IMR-90 (cell line): ENCODE measurements at regions not wholly inside any gene's neighbourhood (a gene's known extent, or its start where the extent isn't known, plus 50 kb on each side); places are given as distances from the start of the nearest gene placed in this dataset.

Source experiments
- ATAC-seq: fragments of 200-7000 bp; cut with Tn5 transposase; 2 replicates; pipeline ENCODE4 v1.9.1; 2020; ENCODE audit warnings: low read depth, mild to moderate bottlenecking, moderate library complexity
- BruUV-seq: library from RNA; stranded (reverse); fragments of 400-500 nt; replicated peaks from 2 replicates; lab custom pipeline; 2021; lab: Mats Ljungman, UMichigan
- CTCF ChIA-PET: fragments of 300-600 bp; formaldehyde crosslinking; extraction: SDS; loops from one replicate; lab custom pipeline; 2021; ENCODE audit warnings: antibody characterized with exemption; lab: Yijun Ruan, JAX
- POLR2A ChIA-PET: fragments of 300-600 bp; sonication (Branson Sonifier 250); formaldehyde crosslinking; loops from one replicate; lab custom pipeline; 2022; ENCODE audit warnings: antibody characterized with exemption; ENCODE audit not compliant: unreplicated experiment; lab: Charles Lee
- DNase-seq: peaks from one replicate; pipeline ENCODE4 v3.0.0; 2013
- H2AFZ ChIP-seq: replicated peaks from 2 replicates; pipeline ENCODE3; 2013; ENCODE audit warnings: low read length, mild to moderate bottlenecking; ENCODE audit not compliant: poor library complexity
- H2AK5ac ChIP-seq: 2 replicates; pipeline ENCODE4 v1.6.1; 2013; ENCODE audit warnings: low read depth, low read length, inconsistent platforms
- H2AK9ac ChIP-seq: replicated peaks from 2 replicates; pipeline ENCODE3; 2013; ENCODE audit warnings: mild to moderate bottlenecking, low read depth, low read length, moderate library complexity; ENCODE audit not compliant: poor library complexity
- H2BK120ac ChIP-seq: 2 replicates; pipeline ENCODE4 v1.6.1; 2013; ENCODE audit warnings: low read depth, low read length, inconsistent platforms
- H2BK15ac ChIP-seq: 3 replicates; pipeline ENCODE4 v1.6.1; 2013; ENCODE audit warnings: low read depth, low read length, inconsistent platforms
- H2BK20ac ChIP-seq: 2 replicates; pipeline ENCODE4 v1.6.1; 2013; ENCODE audit warnings: low read depth, mild to moderate bottlenecking, inconsistent platforms, low read length, moderate library complexity
- H2BK5ac ChIP-seq: 2 replicates; pipeline ENCODE4 v1.6.1; 2013; ENCODE audit warnings: mild to moderate bottlenecking, low read depth, low read length, inconsistent platforms; ENCODE audit not compliant: poor library complexity, severe bottlenecking
- H3K14ac ChIP-seq: replicated peaks from 2 replicates; pipeline ENCODE4 v1.6.1; 2013; ENCODE audit warnings: low read depth, low read length, inconsistent platforms
- H3K18ac ChIP-seq: 2 replicates; pipeline ENCODE4 v1.6.1; 2013; ENCODE audit warnings: low read depth, low read length, control low read depth
- H3K23ac ChIP-seq: 2 replicates; pipeline ENCODE4 v1.6.1; 2013; ENCODE audit warnings: low read depth, low read length, inconsistent platforms
- H3K27ac ChIP-seq: 2 replicates; pipeline ENCODE4 v1.5.1; 2013; ENCODE audit warnings: mild to moderate bottlenecking, control low read depth, low read length; ENCODE audit not compliant: insufficient read depth
- H3K27me3 ChIP-seq: 2 replicates; pipeline ENCODE4 v1.6.1; 2013; ENCODE audit warnings: low read length; ENCODE audit not compliant: control insufficient read depth, insufficient read depth
- H3K36me3 ChIP-seq: 2 replicates; pipeline ENCODE4 v1.6.1; 2013; ENCODE audit warnings: low read length, mixed read lengths; ENCODE audit not compliant: control insufficient read depth, insufficient read depth
- H3K4ac ChIP-seq: 2 replicates; pipeline ENCODE4 v1.6.1; 2013; ENCODE audit warnings: low read depth, low read length, inconsistent platforms
- H3K4me1 ChIP-seq: 2 replicates; pipeline ENCODE4 v1.6.1; 2013; ENCODE audit warnings: low read length, mixed read lengths; ENCODE audit not compliant: control insufficient read depth, insufficient read depth
- H3K4me2 ChIP-seq: 2 replicates; pipeline ENCODE4 v1.6.1; 2013; ENCODE audit warnings: low read depth, mild to moderate bottlenecking, control low read depth, low read length, moderate library complexity
- H3K4me3 ChIP-seq: 2 replicates; pipeline ENCODE4 v1.5.1; 2013; ENCODE audit warnings: low read depth, mild to moderate bottlenecking, control low read depth, low read length, moderate library complexity; ENCODE audit not compliant: insufficient read depth
- H3K56ac ChIP-seq: 2 replicates; pipeline ENCODE4 v1.6.1; 2013; ENCODE audit warnings: low read length, inconsistent platforms; ENCODE audit not compliant: insufficient read depth; ENCODE audit errors: extremely low read depth
- H3K79me1 ChIP-seq, 2 experiments: 2 replicates each; pipeline ENCODE4 v1.6.1; 2013; ENCODE audit warnings: low read length in 2 of 2, inconsistent platforms in 1 of 2, low read depth in 1 of 2
- H3K9ac ChIP-seq: 2 replicates; pipeline ENCODE4 v1.6.1; 2013; ENCODE audit warnings: low read depth, low read length, control low read depth
- H3K9me1 ChIP-seq: 2 replicates; pipeline ENCODE4 v1.6.1; 2013; ENCODE audit warnings: low read length, inconsistent platforms; ENCODE audit not compliant: insufficient read depth
- H3K9me3 ChIP-seq: 2 replicates; pipeline ENCODE4 v1.6.1; 2013; ENCODE audit warnings: low read length; ENCODE audit not compliant: control insufficient read depth, insufficient read depth
- H4K20me1 ChIP-seq: 2 replicates; pipeline ENCODE4 v1.6.1; 2013; ENCODE audit warnings: low read length, inconsistent platforms; ENCODE audit not compliant: insufficient read depth
- H4K5ac ChIP-seq: 2 replicates; pipeline ENCODE4 v1.6.1; 2013; ENCODE audit warnings: mild to moderate bottlenecking, low read depth, low read length, control low read depth
- H4K8ac ChIP-seq, 2 experiments: 2 replicates each; pipeline ENCODE4 v1.6.1; 2013; ENCODE audit warnings: low read depth in 2 of 2, low read length in 2 of 2, control low read depth in 1 of 2, inconsistent platforms in 1 of 2
- H4K91ac ChIP-seq: 2 replicates; pipeline ENCODE4 v1.6.1; 2013; ENCODE audit warnings: low read depth, low read length, inconsistent platforms; ENCODE audit not compliant: insufficient read depth
- BHLHE40 ChIP-seq: fragments of 150-350 bp; IDR thresholded peaks from 2 replicates; pipeline ENCODE4 v1.6.1; 2016; ENCODE audit warnings: mild to moderate bottlenecking, low read depth, low read length
- CHD1 ChIP-seq: IDR thresholded peaks from 2 replicates; pipeline ENCODE4 v1.6.1; 2012; ENCODE audit warnings: low read depth, low read length, improper control_type of control experiment
- FOS ChIP-seq: fragments of 150-350 bp; IDR thresholded peaks from 2 replicates; pipeline ENCODE4 v1.6.1; 2016; ENCODE audit warnings: low read depth, low read length
- MAFK ChIP-seq: IDR thresholded peaks from 2 replicates; pipeline ENCODE4 v1.6.1; 2012; ENCODE audit warnings: low read depth, low read length, improper control_type of control experiment
- MAZ ChIP-seq: IDR thresholded peaks from 2 replicates; pipeline ENCODE4 v1.6.1; 2012; ENCODE audit warnings: low read depth, mild to moderate bottlenecking, low read length, improper control_type of control experiment, moderate library complexity, borderline replicate concordance
- MXI1 ChIP-seq: IDR thresholded peaks from 2 replicates; pipeline ENCODE4 v1.6.1; 2012; ENCODE audit warnings: low read depth, mild to moderate bottlenecking, low read length, moderate library complexity, borderline replicate concordance
- POLR2A ChIP-seq: IDR thresholded peaks from 2 replicates; pipeline ENCODE4 v1.6.1; 2012; ENCODE audit warnings: mild to moderate bottlenecking, low read depth, low read length
- RFX5 ChIP-seq: IDR thresholded peaks from 2 replicates; pipeline ENCODE4 v1.8.0; 2012; ENCODE audit warnings: low read depth, mild to moderate bottlenecking, low read length, moderate library complexity
- WGBS, 2 experiments: methylation state at CpG; one replicate each; pipeline versions ENCODE4 v1.1.5 to v1.1.7; 2013; ENCODE audit warnings: missing lambda C conversion rate in 2 of 2; ENCODE audit not compliant: insufficient read length in 1 of 2; ENCODE audit errors: extremely low coverage in 2 of 2; 5-methylcytosine and 5-hydroxymethylcytosine counted together
- dilution Hi-C: fragments of 300-500 bp; cut with HindIII; formaldehyde crosslinking; loops from one replicate; pipeline ENCODE4 v1.14.3; 2018; ENCODE audit warnings: low sequenced_read_pairs; ENCODE audit not compliant: unreplicated experiment
- in situ Hi-C: fragments of 300-500 bp; cut with MboI; formaldehyde crosslinking; loops from 3 replicates; pipeline ENCODE4 v1.14.3; 2019; ENCODE audit warnings: low sequenced_read_pairs, inconsistent platforms, mixed read lengths
- intact Hi-C: fragments of 100-400 bp; cut with micrococcal nuclease; formaldehyde crosslinking; loops from 2 replicates; pipeline ENCODE4 v1.10.0; 2022
- TF ChIP-seq, protein P1 (sequence below): conservative IDR thresholded peaks from 2 replicates; pipeline ENCODE4 v1.5.1; 2012; ENCODE audit warnings: mild to moderate bottlenecking, low read depth, low read length, improper control_type of control experiment
- TF ChIP-seq, protein P2 (sequence below): fragments of 150-350 bp; IDR thresholded peaks from 2 replicates; pipeline ENCODE4 v1.6.1; 2016; ENCODE audit warnings: low read depth, mild to moderate bottlenecking, low read length, moderate library complexity, borderline replicate concordance

DNA sequence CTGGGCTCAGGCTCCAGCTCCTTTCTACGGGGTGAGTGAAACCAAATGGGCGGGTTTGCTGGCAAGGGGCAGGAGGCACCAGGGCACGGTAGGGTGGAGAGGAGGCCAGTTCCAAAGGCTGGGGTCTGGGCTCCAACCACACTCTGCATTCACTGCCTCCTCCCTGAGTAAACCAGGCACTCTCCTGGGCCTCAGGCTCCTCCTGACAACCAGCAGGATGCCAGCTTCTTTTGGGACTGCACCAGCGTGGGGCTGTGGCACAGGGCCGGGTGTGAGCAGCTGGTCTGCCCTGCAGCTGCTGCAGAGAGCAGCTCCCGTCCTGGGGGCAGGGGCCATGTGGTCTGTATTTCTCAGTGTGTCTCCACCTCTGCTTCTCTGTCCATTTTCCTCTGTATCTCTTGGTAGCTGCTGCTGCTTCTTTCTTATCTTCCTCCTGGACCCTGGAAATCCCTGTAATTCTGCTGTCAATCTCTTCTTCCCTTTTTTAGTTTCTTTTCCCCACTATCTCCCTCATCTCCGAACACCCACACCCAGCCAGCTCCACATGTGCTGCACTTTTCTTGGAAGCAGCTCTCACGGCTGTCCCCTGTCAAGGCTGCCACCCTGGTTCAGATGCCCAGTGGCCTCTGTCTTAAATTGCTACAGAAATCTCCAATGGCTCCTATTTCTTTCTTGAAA lies 54.9 kb upstream of the TBC1D21 start:
- POLR2A ChIA-PET, result no interaction called here
- no peaks in the 10 kb centered on the region for H3K9me1 ChIP-seq
- TF ChIP-seq BHLHE40 (no peak), POLR2A (no peak), MAZ (no peak), MXI1 (no peak), CHD1 (no peak), MAFK (no peak), RFX5 (no peak), FOS (no peak)
- TF ChIP-seq, protein P1, sequence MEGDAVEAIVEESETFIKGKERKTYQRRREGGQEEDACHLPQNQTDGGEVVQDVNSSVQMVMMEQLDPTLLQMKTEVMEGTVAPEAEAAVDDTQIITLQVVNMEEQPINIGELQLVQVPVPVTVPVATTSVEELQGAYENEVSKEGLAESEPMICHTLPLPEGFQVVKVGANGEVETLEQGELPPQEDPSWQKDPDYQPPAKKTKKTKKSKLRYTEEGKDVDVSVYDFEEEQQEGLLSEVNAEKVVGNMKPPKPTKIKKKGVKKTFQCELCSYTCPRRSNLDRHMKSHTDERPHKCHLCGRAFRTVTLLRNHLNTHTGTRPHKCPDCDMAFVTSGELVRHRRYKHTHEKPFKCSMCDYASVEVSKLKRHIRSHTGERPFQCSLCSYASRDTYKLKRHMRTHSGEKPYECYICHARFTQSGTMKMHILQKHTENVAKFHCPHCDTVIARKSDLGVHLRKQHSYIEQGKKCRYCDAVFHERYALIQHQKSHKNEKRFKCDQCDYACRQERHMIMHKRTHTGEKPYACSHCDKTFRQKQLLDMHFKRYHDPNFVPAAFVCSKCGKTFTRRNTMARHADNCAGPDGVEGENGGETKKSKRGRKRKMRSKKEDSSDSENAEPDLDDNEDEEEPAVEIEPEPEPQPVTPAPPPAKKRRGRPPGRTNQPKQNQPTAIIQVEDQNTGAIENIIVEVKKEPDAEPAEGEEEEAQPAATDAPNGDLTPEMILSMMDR, result no peak
- TF ChIP-seq, protein P2, sequence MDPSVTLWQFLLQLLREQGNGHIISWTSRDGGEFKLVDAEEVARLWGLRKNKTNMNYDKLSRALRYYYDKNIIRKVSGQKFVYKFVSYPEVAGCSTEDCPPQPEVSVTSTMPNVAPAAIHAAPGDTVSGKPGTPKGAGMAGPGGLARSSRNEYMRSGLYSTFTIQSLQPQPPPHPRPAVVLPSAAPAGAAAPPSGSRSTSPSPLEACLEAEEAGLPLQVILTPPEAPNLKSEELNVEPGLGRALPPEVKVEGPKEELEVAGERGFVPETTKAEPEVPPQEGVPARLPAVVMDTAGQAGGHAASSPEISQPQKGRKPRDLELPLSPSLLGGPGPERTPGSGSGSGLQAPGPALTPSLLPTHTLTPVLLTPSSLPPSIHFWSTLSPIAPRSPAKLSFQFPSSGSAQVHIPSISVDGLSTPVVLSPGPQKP, result no peak
- no peak overlapping the region for H4K5ac ChIP-seq
- H3K14ac ChIP-seq, result no peak overlapping the region
- ATAC-seq, result no peak
- no TSS peak for BruUV-seq
- no peaks in the 10 kb centered on the region for H3K4me1 ChIP-seq
- no peak overlapping the region for H3K9ac ChIP-seq
- dilution Hi-C loops, result no loop called here
- no peak overlapping the region for H2BK5ac ChIP-seq
- no peak overlapping the region for H3K4ac ChIP-seq
- H2BK15ac ChIP-seq, result no peak overlapping the region
- intact Hi-C loops, result no loop called here
- whole genome bisulfite sequencing, 2 experiments, result 4% methylated on average over 4 of the region's 8 CpGs; no CpG with 5 or more reads in 1 of the 2 experiments
- H3K18ac ChIP-seq, result no peak overlapping the region
- H2BK20ac ChIP-seq, result no peak overlapping the region
- H4K8ac ChIP-seq, result no peak overlapping the region
- no peak overlapping the region for H2BK120ac ChIP-seq
- in situ Hi-C loops, result no loop called here
- H3K4me3 ChIP-seq, result no peak overlapping the region
- H3K9me3 ChIP-seq, result peaks cover 9% of the 10 kb centered on the region
- no peaks in the 10 kb centered on the region for H3K79me1 ChIP-seq
- H3K27me3 ChIP-seq, result peaks cover 59% of the 10 kb centered on the region
- no peak overlapping the region for H2AFZ ChIP-seq
- no peak overlapping the region for H3K27ac ChIP-seq
- DNase-seq, result no peak
- no peak overlapping the region for H2AK5ac ChIP-seq
- CTCF ChIA-PET, result no interaction called here
- H3K56ac ChIP-seq, result no peak overlapping the region
- H3K4me2 ChIP-seq, result no peak overlapping the region
- no peak overlapping the region for H2AK9ac ChIP-seq
- no peaks in the 10 kb centered on the region for H4K20me1 ChIP-seq
- no peak overlapping the region for H3K23ac ChIP-seq
- no peaks in the 10 kb centered on the region for H3K36me3 ChIP-seq
- no peak overlapping the region for H4K91ac ChIP-seq
